Large intestine (tissue), 3 donors: ENCODE measurements at regions not wholly inside any gene's neighbourhood (a gene's known extent, or its start where the extent isn't known, plus 50 kb on each side); places are given as distances from the start of the nearest gene placed in this dataset.
"Not testable (repeated sequence)": the region's sequence is repeated elsewhere in the genome, so short reads cannot be mapped to it uniquely, and the experiment has no call there.

Experiments
- DNase-seq, 2 donors: peaks; one replicate each; pipeline versions ENCODE4 v3.0.0 to v3.0.0-alpha.2; 2013
- H3K27ac ChIP-seq: one replicate; pipeline ENCODE4 v1.5.1; 2013; ENCODE audit warnings: low read length
- H3K27me3 ChIP-seq: 2 replicates; pipeline ENCODE4 v1.6.1; 2013; ENCODE audit warnings: low read length; ENCODE audit not compliant: control insufficient read depth, insufficient read depth
- H3K36me3 ChIP-seq: 2 replicates; pipeline ENCODE4 v1.6.1; 2013; ENCODE audit warnings: low read length; ENCODE audit not compliant: control insufficient read depth, insufficient read depth
- H3K4me1 ChIP-seq: one replicate; pipeline ENCODE4 v1.6.1; 2013; ENCODE audit warnings: low read length; ENCODE audit not compliant: control insufficient read depth, insufficient read depth
- H3K4me3 ChIP-seq: one replicate; pipeline ENCODE4 v1.5.1; 2013; ENCODE audit warnings: low read length
- H3K9me3 ChIP-seq: one replicate; pipeline ENCODE4 v1.6.1; 2013; ENCODE audit warnings: mild to moderate bottlenecking, low read depth, low read length, moderate library complexity; ENCODE audit not compliant: control insufficient read depth
- whole genome bisulfite sequencing: methylation state at CpG from one replicate; pipeline ENCODE4 v1.1.5; 2013; ENCODE audit warnings: low lambda C conversion rate; ENCODE audit not compliant: insufficient coverage; 5-methylcytosine and 5-hydroxymethylcytosine counted together

- Histone ChIP-seq H3K9me3 (no peaks in the 10 kb centered on the region), H3K27ac (no peak overlapping the region), H3K4me3 (no peak overlapping the region), H3K27me3 (peaks cover 68% of the 10 kb centered on the region), H3K36me3 (no peaks in the 10 kb centered on the region), H3K4me1 (no peaks in the 10 kb centered on the region)
- no peak for DNase-seq
- WGBS, result no CpG with 5 or more reads among the region's 5 CpGs
Observed at GRCh38 chr16:86730086-86730485, 151.7 kb downstream of the FOXL1 start.

- Histone ChIP-seq H3K4me3 (no peak overlapping the region), H3K27me3 (peaks cover 70% of the 10 kb centered on the region), H3K36me3 (no peaks in the 10 kb centered on the region), H3K9me3 (no peaks in the 10 kb centered on the region), H3K27ac (no peak overlapping the region), H3K4me1 (no peaks in the 10 kb centered on the region)
- 50% methylated on average over 3 of the region's 12 CpGs for WGBS
- no peak for DNase-seq
Observed at GRCh38 chr16:86730597-86730996, 152.2 kb downstream of the FOXL1 start.

GRCh38 chr16:86732621-86733295 is 154.4 kb downstream of the FOXL1 start:
- no peaks in the 10 kb centered on the region for H3K4me1 ChIP-seq
- peaks cover 74% of the 10 kb centered on the region for H3K27me3 ChIP-seq
- H3K36me3 ChIP-seq, result no peaks in the 10 kb centered on the region
- H3K9me3 ChIP-seq, result no peaks in the 10 kb centered on the region
- H3K4me3 ChIP-seq, result no peak overlapping the region
- no peak for DNase-seq
- H3K27ac ChIP-seq, result no peak overlapping the region
- no CpG with 5 or more reads among the region's 28 CpGs for WGBS

- no peak for DNase-seq
- WGBS, result 92% methylated on average over 2 of the region's 27 CpGs
- Histone ChIP-seq H3K27me3 (peaks cover 65% of the 10 kb centered on the region), H3K27ac (no peak overlapping the region), H3K36me3 (no peaks in the 10 kb centered on the region), H3K9me3 (no peaks in the 10 kb centered on the region), H3K4me3 (no peak overlapping the region), H3K4me1 (no peaks in the 10 kb centered on the region)
Observed at GRCh38 chr16:86733546-86734254, 155.4 kb downstream of the FOXL1 start.

- DNase-seq, result no peak
- Histone ChIP-seq H3K36me3 (no peaks in the 10 kb centered on the region), H3K27me3 (peaks cover 56% of the 10 kb centered on the region), H3K4me3 (no peak overlapping the region), H3K27ac (no peak overlapping the region), H3K4me1 (no peaks in the 10 kb centered on the region), H3K9me3 (no peaks in the 10 kb centered on the region)
- 21% methylated on average over 2 of the region's 24 CpGs for WGBS
Observed at GRCh38 chr16:86734543-86735460, 156.5 kb downstream of the FOXL1 start.

- H3K27ac ChIP-seq, result no peak overlapping the region
- no peaks in the 10 kb centered on the region for H3K4me1 ChIP-seq
- no peaks in the 10 kb centered on the region for H3K9me3 ChIP-seq
- WGBS, result no CpG with 5 or more reads among the region's 2 CpGs
- peaks cover 56% of the 10 kb centered on the region for H3K27me3 ChIP-seq
- no peak overlapping the region for H3K4me3 ChIP-seq
- DNase-seq, result no peak
- H3K36me3 ChIP-seq, result no peaks in the 10 kb centered on the region
Observed at GRCh38 chr16:86735727-86736126, 157.4 kb downstream of the FOXL1 start.

GRCh38 chr16:86736502-86736901 is 158.2 kb downstream of the FOXL1 start:
- DNase-seq, result no peak
- no peak overlapping the region for H3K27ac ChIP-seq
- no peaks in the 10 kb centered on the region for H3K4me1 ChIP-seq
- no peaks in the 10 kb centered on the region for H3K36me3 ChIP-seq
- H3K4me3 ChIP-seq, result no peak overlapping the region
- H3K27me3 ChIP-seq, result peaks cover 56% of the 10 kb centered on the region
- no CpG with 5 or more reads among the region's 7 CpGs for WGBS
- H3K9me3 ChIP-seq, result no peaks in the 10 kb centered on the region

GRCh38 chr16:86737083-86737482 is 158.7 kb downstream of the FOXL1 start:
- Histone ChIP-seq H3K27me3 (peaks cover 54% of the 10 kb centered on the region), H3K9me3 (no peaks in the 10 kb centered on the region), H3K4me3 (no peak overlapping the region), H3K4me1 (no peaks in the 10 kb centered on the region), H3K36me3 (no peaks in the 10 kb centered on the region), H3K27ac (no peak overlapping the region)
- no peak for DNase-seq
- WGBS, result no CpG with 5 or more reads among the region's 7 CpGs

- H3K36me3 ChIP-seq, H3K4me1 ChIP-seq, H3K9me3 ChIP-seq, H3K27ac ChIP-seq, H3K4me3 ChIP-seq, DNase-seq: not testable (repeated sequence)
- H3K27me3 ChIP-seq, result peaks cover 42% of the 10 kb centered on the region
- 100% methylated on average over 1 of the region's 35 CpGs for WGBS
Observed at GRCh38 chr16:86738322-86738721, 160.0 kb downstream of the FOXL1 start.

- H3K27me3 ChIP-seq, result peaks cover 35% of the 10 kb centered on the region
- H3K36me3 ChIP-seq, result no peaks in the 10 kb centered on the region
- H3K4me1 ChIP-seq, result no peaks in the 10 kb centered on the region
- H3K9me3 ChIP-seq, result no peaks in the 10 kb centered on the region
- WGBS, result 100% methylated on average over 1 of the region's 3 CpGs
- H3K27ac ChIP-seq, result no peak overlapping the region
- no peak overlapping the region for H3K4me3 ChIP-seq
- DNase-seq, result no peak
Observed at GRCh38 chr16:86739178-86739577, 160.8 kb downstream of the FOXL1 start.
